SK-MEL-5 (cell line): ENCODE measurements at regions not wholly inside any gene's neighbourhood (a gene's known extent, or its start where the extent isn't known, plus 50 kb on each side); places are given as distances from the start of the nearest gene placed in this dataset.
"Not testable (repeated sequence)": the region's sequence is repeated elsewhere in the genome, so short reads cannot be mapped to it uniquely, and the experiment has no call there.

Source experiments
- DNase-seq: peaks from one replicate; pipeline ENCODE4 v3.0.0-alpha.2; 2016; ENCODE audit warnings: low read depth, low spot score
- in situ Hi-C: cut with HindIII; loops from 2 replicates; pipeline ENCODE4 v1.10.0; 2016; ENCODE audit warnings: low sequenced_read_pairs, high pct_unique_total_duplicates, low pct_unique_long_range_greater_than_20kb

- DNase-seq, result no peak
- in situ Hi-C loops, result no loop called here
Measured at GRCh38 chr13:67977066-67977465, 746.9 kb upstream of the PCDH9 start.

GRCh38 chr13:67971291-67971690 lies 741.2 kb upstream of the PCDH9 start:
- in situ Hi-C loops, result no loop called here
- peak; percentile 89 for DNase-seq

GRCh38 chr13:67967031-67967430 lies 736.9 kb upstream of the PCDH9 start:
- DNase-seq, result no peak
- in situ Hi-C loops, result no loop called here

- DNase-seq, result no peak
- in situ Hi-C loops, result no loop called here
Measured at GRCh38 chr13:67966065-67966464, 735.9 kb upstream of the PCDH9 start.

GRCh38 chr13:67964986-67965385 lies 734.9 kb upstream of the PCDH9 start:
- DNase-seq, result peak; percentile 19
- in situ Hi-C loops, result no loop called here

GRCh38 chr13:67964091-67964490 lies 734.0 kb upstream of the PCDH9 start:
- no peak for DNase-seq
- in situ Hi-C loops, result no loop called here

- in situ Hi-C loops, result no loop called here
- no peak for DNase-seq
Measured at GRCh38 chr13:67961331-67961730, 731.2 kb upstream of the PCDH9 start.

GRCh38 chr13:67951431-67951830 lies 721.3 kb upstream of the PCDH9 start:
- in situ Hi-C loops, result no loop called here
- no peak for DNase-seq

- DNase-seq, result no peak
- in situ Hi-C loops, result no loop called here
Measured at GRCh38 chr13:67950603-67951002, 720.5 kb upstream of the PCDH9 start.

GRCh38 chr13:67946131-67946530 lies 716.0 kb upstream of the PCDH9 start:
- no peak for DNase-seq
- in situ Hi-C loops, result no loop called here

- in situ Hi-C loops, result no loop called here
- no peak for DNase-seq
Measured at GRCh38 chr13:67943116-67943515, 713.0 kb upstream of the PCDH9 start.

GRCh38 chr13:67935626-67936025 lies 705.5 kb upstream of the PCDH9 start:
- DNase-seq, result no peak
- in situ Hi-C loops, result no loop called here

- in situ Hi-C loops, result no loop called here
- no peak for DNase-seq
Measured at GRCh38 chr13:67934617-67935330, 704.6 kb upstream of the PCDH9 start.

GRCh38 chr13:67932991-67933390 lies 702.9 kb upstream of the PCDH9 start:
- in situ Hi-C loops, result no loop called here

GRCh38 chr13:67917291-67917987 lies 687.3 kb upstream of the PCDH9 start:
- in situ Hi-C loops, result no loop called here
- no peak for DNase-seq

More at GRCh38 chr13:67932991-67933390, 702.9 kb upstream of the PCDH9 start:
- DNase-seq, result no peak

GRCh38 chr13:67916650-67917049 lies 686.5 kb upstream of the PCDH9 start:
- no peak for DNase-seq
- in situ Hi-C loops, result no loop called here

GRCh38 chr13:67914535-67914934 lies 684.4 kb upstream of the PCDH9 start:
- in situ Hi-C loops, result no loop called here
- DNase-seq, result no peak

GRCh38 chr13:67902960-67903359 lies 672.8 kb upstream of the PCDH9 start:
- in situ Hi-C loops, result not testable (repeated sequence)

GRCh38 chr13:67880916-67881315 lies 650.8 kb upstream of the PCDH9 start:
- no peak for DNase-seq
- in situ Hi-C loops, result no loop called here

More at GRCh38 chr13:67902960-67903359, 672.8 kb upstream of the PCDH9 start:
- DNase-seq, result peak; percentile 38
